MM.1S (cell line): ENCODE measurements at regions not wholly inside any gene's neighbourhood (a gene's known extent, or its start where the extent isn't known, plus 50 kb on each side); places are given as distances from the start of the nearest gene placed in this dataset.

Experiments used
- CTCF ChIP-seq: fragments of 300-600 bp; sonication (generic); IDR thresholded peaks from 2 replicates; pipeline ENCODE4 v1.5.1; 2016; ENCODE audit warnings: antibody characterized with exemption, low read length, mixed read lengths
- EZH2 ChIP-seq: fragments of 300-600 bp; sonication (generic); optimal IDR thresholded peaks from 2 replicates; pipeline ENCODE3; 2017; ENCODE audit warnings: low read depth, mild to moderate bottlenecking, antibody characterized with exemption, low read length, mixed read lengths
- EZH2phosphoT487 ChIP-seq: fragments of 300-600 bp; sonication (generic); IDR thresholded peaks from 2 replicates; pipeline ENCODE4 v1.6.1; 2018; ENCODE audit warnings: antibody characterized with exemption, low read length

- no peak for TF ChIP-seq EZH2
- no peak for TF ChIP-seq CTCF
- TF ChIP-seq EZH2phosphoT487, result no peak
These were observed 303.5 kb downstream of the MID1IP1 start for GRCh38 chrX:39104745-39105144.
